GM21390 (cell line): ENCODE measurements at regions not wholly inside any gene's neighbourhood (a gene's known extent, or its start where the extent isn't known, plus 50 kb on each side); places are given as distances from the start of the nearest gene placed in this dataset.
"Not testable (repeated sequence)": the region's sequence is repeated elsewhere in the genome, so short reads cannot be mapped to it uniquely, and the experiment has no call there.

Experiments used
- ATAC-seq: cut with Tn5 transposase; IDR thresholded peaks from one replicate; pipeline ENCODE4 v1.9.1; 2021; ENCODE audit not compliant: unreplicated experiment

DNA sequence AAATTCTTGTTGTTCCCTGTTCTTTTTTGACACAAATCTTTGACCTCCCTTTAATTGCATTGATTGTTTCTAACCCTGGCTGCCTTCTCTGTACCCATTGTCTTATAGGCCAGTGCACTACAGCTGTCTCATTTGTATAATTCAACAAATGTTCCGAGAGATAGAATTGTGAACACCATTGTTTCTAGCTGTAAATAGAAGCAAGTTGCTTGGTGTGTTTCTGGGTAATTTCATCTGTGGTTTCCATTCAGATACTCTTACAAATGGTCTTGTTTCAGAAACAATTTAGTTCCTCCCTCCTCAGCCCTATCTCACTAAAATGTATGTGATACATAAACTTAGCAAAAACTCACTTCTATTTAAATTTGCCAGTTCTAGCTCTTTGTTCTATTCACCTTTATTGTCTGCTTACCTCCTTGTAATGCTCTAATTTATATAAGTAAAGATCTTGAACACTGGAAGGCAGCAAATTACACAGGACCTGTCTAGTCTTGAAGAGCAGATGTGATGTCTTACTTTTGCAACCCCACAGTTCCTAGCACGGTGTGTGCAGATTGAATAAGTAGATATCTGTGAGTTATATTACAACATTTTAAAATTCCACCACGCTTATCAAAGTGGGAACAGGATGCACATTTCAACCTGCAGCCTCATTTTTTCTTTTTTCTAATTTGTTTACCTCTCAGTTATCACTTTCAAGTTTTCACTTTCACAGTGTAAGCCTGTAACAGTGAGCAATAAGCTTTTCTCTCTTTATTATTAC, 515.6 kb upstream of the ZP4 start:
- no peak for ATAC-seq

DNA sequence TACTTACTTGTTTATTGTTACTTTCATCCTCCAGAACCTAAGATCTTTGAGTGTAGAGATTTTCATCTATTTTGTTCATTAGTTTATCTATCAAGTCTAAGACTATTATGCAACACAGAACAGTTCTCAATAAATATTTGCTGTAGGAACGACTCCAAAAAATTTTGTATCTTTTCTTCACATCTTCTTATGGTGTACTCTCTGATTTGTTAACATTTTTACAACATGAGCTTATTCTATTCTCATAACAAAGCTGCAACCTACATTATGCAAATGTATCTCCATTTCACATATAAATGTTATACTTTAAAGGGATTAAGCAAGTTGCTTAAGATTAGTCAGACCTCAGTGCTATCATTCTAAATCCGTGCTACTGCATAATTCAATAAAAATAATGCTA, 514.2 kb upstream of the ZP4 start:
- ATAC-seq = no peak

DNA sequence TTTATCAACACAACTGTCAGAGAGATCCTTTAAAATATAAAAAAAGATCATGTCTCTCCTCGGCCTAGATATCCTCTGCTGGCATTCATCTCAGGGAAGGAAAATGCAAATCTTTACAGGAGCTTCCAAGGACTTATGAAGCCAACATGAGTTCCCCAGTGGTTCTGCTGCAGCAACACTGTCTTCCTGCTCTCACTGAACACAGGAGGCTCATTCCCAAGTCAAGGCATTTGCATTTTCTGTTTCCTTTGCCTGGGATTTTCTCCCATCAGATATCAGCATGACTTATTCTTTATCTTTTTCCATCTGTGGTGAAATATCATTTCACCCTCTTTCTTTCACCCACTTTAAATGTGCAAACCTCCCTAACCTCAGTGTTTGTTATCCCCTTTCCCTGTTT, 513.8 kb upstream of the ZP4 start:
- ATAC-seq = no peak

DNA sequence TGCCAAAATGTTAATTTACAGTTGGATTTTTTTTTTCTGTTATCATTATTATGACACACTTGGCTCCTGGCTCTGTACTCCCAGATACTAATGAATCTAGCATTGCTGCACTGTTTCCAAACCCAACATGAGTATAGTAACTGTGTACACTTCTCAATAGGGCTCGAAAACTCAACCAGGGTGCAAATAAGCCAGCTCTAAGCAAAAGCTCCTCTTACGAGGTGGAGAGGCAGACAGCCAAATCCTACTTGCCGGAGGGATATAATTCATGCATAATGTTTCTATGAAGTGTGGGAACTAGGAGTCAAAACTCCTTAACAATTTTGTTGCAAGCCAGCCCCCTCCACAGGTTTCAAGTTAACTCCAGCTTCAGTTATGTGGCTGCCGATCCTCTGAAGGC, 510.4 kb upstream of the ZP4 start:
- no peak for ATAC-seq

DNA sequence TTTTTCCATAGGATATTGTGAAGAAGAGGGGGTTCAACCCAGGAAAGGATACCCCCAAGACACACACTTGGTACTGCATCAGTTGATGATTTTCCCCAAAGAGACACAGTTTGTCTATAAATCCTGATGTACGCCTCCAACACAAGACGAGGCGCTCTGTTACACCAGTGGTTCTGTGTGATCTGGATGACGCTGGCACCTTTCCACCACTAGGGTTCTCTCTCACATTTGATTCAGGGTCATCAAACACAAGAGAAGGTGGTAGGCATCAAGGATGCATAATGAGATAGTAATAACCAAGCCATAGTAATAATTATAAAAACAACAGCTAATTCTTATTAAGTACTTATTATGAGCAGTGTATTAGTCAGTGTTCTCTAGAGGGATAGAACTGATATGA, 508.8 kb upstream of the ZP4 start:
- no peak for ATAC-seq

DNA sequence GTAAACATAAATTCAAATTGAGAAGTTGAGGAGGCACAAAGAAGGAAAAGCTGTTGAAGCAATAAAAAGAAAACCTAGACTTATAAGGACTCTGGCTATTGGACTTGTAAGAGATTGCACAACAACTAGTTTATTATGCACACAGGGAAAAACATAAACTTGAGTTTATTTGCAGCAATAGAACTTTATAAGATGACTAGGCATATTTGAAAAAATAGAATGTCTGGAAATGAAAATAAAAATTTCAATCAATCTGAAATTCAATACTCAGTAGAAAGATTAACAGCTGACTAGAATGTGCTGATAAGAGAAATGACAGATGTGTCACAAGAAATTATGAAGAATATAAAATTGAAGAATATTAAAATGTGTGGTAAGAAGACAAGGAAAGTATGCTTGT, 505.4 kb upstream of the ZP4 start:
- no peak for ATAC-seq

DNA sequence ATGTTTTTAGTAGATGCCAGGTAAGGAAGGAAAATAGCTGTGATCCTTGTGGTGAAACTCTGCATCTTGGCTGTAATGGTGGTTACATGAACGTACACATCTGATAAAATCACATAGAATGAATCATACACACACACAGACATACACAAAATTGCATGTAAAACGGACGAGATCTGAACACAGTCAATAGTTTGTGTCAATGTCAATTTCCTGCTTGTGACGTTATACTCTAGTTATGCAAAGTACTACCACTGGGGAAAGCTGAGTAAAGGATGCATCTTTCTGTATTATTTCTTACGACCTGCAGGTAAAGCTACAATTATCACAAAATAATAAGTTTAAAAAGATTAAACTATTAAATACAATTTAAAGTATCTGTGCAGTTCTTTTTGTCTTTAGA, 493.7 kb upstream of the ZP4 start:
- ATAC-seq = no peak

DNA sequence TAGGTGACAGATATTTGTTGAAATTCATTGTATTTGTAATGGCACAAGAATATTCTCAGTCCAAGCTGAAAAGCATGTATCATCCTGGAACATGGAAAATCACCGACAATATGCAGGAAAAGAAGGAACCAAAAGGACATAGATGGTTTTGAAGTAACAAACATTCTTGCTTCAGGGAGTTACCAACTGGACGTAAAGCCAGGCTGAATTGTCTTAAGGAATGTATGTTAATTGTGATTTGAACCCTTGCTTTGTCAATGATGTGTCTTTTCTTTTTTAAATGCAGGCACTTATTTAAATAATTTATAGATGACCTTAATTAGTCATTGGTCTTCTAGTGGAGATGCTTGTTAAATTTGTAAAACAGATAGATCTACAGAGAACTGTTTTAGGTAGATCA, 489.4 kb upstream of the ZP4 start:
- ATAC-seq = no peak

DNA sequence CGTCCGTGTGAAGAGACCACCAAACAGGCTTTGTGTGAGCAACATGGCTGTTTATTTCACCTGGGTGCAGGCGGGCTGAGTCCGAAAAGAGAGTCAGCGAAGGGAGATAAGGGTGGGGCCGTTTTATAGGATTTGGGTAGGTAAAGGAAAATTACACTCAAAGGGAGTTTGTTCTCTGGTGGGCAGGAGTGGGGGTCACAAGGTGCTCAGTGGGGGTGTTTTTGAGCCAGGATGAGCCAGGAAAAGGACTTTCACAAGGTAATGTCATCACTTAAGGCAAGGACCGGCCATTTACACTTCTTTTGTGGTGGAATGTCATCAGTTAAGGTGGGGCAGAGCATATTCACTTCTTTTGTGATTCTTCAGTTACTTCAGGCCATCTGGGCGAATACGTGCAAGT, 488.7 kb upstream of the ZP4 start:
- ATAC-seq = not testable (repeated sequence)

DNA sequence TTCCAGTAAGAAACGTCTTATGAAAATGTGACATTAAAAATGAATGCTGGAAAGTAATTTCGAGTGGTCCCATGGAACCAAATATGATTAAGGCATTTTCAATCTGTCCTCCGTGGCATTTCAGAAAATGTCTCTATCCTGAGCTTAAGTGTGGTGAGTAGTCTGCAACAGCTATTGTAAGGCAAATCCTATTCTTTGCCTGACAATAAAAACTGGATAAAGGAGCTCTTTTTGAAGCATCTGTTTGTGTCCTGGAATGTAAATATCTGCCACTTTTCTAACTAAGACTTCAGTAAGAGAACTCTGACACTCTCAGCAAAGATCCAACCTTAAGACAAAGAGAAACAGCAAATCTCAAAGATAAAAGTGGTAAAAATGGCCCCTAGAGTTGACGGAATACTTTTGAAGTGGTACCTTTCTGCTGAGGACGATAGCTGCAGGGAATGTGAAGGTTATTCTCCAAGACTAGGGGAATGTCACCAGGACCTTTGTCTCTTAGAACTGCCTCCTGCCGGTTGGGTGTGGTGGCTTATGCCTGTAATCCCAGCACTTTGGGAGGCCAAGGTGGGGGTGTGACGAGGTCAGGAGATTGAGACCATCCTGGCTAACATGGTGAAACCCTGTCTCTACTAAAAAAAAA, 486.7 kb upstream of the ZP4 start:
- ATAC-seq = no peak

DNA sequence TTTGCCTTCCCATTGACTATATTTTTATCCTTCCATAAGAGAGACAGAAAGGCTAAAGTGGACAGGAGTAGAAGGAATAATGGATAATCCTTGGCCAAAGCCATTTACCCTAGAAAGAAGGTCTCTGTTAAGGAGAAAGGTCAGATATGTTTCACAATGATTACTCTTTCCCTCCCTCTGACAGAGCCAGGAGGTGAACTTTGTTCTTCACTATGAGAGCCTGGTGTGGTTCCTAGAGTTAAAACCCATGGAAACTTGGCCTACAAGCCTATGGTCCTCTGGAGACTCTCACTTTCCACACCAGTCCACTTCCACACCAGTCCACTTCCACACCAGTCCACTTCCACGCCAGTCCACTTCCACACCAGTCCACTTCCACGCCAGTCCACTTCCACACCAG, 479.9 kb upstream of the ZP4 start:
- ATAC-seq = no peak

DNA sequence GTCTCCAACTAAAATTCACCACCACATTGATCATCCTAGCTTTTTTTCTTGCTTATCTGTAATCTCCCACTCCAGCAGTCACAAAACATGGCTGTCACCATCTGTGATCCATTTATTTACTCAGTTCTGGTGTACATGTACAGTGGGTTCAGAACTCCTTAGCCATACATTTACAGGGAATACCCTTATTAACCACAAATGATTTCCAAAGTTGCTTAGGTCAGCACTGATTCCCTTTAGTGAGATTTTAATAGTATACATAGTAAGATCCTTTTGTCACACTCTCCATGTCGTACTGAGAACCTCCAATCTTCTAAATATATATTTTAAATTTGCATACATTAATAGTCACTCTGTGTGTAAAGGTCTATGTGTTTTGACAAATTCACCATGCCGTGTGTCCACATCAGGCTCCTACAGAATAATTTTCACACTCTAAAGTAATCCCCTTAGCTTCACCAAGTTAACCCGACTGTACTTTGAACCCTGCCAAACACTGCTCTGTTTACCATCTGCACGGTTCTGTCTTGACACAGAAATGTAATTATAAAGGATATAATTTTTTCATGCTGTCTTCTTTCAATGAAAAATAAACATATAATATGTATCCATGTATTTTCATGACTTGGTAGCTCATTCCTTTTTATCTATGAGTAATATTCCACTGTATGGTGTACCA, 473.6 kb upstream of the ZP4 start:
- no peak for ATAC-seq

DNA sequence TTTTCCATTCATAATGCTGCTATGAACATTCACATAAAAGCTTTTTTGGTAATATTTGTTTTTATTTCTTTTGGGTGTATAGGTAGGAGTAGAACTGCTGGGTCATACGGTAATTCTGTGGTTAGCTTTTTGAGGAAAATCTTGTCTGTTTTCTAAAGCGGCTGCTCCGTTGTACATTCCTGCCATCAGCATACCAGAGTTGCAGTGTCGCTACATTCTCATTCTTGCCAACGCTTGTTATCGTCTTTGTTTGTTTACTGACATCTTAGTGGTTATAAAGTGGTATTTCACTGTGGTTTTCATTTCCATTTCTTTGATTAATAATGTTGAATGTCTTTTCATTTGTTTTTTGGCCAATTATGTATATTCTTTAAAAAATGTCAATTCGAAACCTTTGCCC, 469.8 kb upstream of the ZP4 start:
- no peak for ATAC-seq

DNA sequence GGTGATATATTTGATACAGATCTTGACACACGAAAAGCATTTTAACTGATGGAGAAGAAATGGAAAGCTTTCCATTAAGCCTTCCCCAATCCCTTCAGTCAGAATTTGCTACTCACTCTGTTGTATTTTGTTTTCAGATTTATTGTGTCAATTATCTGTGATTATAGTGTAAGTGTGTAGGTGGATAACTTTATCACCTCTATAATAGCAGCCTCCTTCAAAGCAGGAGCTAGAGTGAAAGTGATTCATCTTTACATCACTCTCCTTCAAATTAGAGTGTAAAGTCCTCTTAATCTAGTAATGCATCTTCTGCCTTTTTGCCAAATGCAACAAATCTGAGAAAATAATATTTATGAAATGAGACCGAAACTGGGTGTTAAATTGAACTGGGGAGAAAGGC, 459.7 kb upstream of the ZP4 start:
- no peak for ATAC-seq

DNA sequence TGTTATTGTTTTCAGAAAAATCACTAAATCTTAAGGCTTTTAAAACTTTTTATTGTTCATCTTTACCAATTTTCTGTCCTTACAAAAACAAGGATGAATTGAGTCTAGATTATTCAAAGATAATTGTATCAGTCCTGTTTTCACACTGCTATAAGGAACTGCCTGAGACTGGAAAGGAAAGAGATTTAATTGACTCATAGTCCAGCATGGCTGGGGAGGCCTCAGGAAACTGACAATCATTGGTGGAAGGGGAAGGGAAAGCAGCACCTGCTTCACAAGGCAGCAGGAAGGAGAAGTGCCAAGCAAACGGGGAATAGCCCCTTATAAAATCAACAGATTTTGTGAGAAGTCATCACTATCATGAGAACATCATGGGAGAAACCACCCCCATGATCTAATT, 455.6 kb upstream of the ZP4 start:
- no peak for ATAC-seq

DNA sequence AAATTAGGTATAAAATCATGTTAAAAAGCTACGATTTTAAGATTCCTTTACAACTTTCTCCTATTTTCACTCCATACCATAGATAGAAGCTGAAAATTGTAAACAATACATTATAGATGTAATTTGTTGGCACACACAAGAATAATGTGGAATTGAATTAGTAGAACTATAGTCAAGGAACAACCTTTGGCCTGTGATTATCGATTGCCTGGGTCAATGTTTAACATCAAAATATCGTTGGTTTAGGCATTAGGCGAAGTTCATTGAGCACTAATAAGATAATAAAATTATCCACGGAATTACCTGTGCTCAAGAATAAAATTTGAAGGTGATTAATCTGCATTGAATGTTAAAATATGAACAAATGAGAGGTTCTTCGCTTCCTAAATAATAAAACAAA, 455.1 kb upstream of the ZP4 start:
- ATAC-seq = no peak

DNA sequence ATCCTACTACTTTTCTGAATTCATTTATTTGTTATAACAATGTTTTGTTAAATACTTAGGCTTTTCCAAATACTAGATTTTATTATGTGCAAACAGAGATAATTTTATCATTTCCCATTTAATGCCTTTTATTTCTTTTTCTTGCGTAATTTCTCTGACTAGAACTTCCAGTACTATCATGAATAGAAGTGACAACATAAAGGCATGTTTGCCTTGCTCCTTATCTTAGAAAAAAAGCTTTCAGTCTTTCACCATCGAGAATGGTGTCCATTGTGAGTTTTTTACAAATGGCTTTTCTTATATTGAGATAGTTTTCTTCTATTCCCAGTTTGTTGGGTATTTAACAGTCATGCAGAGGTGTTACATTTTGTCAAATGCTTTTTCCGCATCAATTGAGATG, 453.1 kb upstream of the ZP4 start:
- no peak for ATAC-seq

DNA sequence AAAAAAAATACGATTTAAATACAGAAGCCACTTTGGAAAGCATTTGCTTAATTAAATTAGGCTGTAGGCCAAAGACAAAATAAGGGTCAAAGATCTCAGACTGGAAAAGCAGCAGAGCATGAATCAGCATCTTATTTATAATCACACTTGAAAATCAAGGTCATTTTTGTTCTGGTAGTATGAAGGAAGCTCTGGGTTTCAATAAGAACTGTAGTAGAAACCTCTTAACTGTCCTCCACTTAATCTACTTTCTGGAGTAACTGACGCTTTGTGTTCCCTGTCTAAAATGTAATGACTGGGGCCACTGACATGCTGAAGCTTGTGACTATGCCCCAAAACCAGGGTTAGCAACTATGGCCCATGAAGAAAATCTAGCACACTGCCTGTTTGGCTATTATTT, 450.7 kb upstream of the ZP4 start:
- ATAC-seq = no peak

DNA sequence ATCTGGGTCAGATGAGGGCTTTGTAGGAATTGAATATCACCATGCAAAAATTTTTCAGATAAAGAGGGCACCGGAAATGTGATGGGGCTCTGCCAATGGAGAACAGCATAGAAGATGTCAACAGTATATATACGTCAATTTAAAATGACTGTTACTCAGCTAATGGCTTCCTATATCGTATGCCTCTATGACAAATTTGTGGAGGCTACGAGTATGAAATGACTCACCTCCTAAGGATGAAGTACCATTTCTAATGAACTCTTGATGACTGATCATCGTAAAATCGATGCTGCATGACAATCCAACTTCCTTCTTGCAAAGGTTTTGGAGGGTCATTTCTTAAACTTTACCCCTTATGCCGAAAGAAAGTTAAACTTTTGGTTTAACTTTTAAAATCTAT, 450.3 kb upstream of the ZP4 start:
- ATAC-seq = no peak

DNA sequence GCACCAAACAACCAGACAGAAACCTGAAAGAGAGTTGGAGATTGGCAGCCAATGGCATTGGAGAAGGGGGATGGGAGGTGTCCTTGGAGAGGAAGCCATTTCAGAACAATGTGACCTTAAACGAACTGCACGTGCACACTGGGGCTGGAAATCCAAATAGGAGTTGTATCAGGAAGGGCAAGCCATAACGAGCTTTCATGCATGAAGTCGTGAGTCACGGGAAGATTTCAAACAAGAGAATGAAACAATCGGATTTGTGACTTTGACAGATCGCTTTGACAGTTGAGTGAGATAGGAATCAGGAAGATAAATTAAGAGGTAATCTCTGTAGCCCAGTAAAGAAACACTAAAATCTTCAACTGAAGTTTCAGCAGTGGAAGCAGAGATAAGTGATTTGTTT, 445.8 kb upstream of the ZP4 start:
- no peak for ATAC-seq

DNA sequence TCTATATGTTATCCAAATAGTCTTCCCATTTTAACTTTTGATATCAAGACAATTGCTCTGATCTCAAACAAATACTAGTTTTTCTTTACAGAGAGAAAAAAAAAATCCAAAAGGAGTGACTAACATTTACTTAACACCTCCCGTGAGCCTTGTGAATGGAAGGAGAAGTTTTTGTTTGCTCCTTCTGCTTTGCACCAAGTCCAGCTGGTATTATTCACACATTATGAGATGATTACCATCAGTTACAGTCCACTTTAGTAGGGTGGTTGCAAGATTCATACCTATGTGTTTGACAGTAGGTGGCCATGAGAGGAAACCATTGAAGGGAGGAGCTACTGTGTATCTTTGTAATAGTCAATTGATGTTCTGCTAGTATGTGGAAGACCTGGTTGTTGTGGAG, 443.4 kb upstream of the ZP4 start:
- ATAC-seq = no peak

DNA sequence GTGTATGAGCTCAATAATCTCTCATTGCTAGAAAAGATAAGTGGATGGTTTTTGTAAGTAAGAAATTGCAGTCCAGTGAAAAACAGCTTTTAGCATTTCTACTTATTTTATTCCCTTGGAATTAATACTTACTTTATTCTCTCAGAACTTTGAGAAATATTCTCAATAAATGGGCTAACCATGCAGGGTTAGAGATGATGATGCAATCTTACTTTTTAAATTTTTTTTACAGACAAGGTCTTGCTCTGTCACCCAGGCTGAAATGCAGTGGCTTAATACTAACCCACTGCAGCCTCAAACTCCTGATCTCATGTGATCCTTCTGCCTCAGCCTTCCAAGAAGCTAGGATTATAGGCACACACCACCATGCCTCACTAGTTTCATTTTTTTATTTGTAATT, 440.8 kb upstream of the ZP4 start:
- ATAC-seq = no peak

DNA sequence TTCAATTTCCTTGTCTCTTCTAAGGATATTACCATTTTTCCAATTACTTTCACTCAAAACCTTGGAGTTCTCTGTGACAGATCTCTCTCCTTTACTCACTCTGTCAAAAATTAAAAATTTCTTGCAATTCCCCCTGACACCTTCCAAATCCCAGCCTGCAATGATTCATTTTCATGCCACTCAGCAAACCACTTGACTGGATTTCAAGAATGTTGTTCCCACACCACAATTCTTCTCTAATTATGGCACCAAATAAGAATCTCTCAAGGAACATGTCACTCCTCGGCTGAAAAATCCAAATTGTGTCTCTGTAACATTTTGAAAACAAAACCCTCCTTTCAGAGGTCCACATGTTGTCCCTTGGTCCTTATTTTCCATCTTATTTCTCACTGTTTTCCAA, 438.9 kb upstream of the ZP4 start:
- no peak for ATAC-seq
